IPS-20b (cell line): ENCODE measurements at regions not wholly inside any gene's neighbourhood (a gene's known extent, or its start where the extent isn't known, plus 50 kb on each side); places are given as distances from the start of the nearest gene placed in this dataset.
"Not testable (repeated sequence)": the region's sequence is repeated elsewhere in the genome, so short reads cannot be mapped to it uniquely, and the experiment has no call there.

Experiments
- H3K27ac ChIP-seq: one replicate; pipeline ENCODE4 v1.5.1; 2013; ENCODE audit warnings: low read length
- H3K27me3 ChIP-seq: 2 replicates; pipeline ENCODE4 v1.6.1; 2013; ENCODE audit warnings: mild to moderate bottlenecking, low read length, inconsistent platforms; ENCODE audit not compliant: insufficient read depth
- H3K36me3 ChIP-seq: 2 replicates; pipeline ENCODE4 v1.6.1; 2013; ENCODE audit warnings: low read depth, mild to moderate bottlenecking, inconsistent platforms, low read length, moderate library complexity; ENCODE audit not compliant: insufficient read depth
- H3K4me1 ChIP-seq: 2 replicates; pipeline ENCODE4 v1.6.1; 2013; ENCODE audit warnings: mild to moderate bottlenecking, control low read depth, inconsistent platforms, low read length, moderate library complexity; ENCODE audit not compliant: insufficient read depth
- H3K4me3 ChIP-seq: 2 replicates; pipeline ENCODE4 v1.5.1; 2013; ENCODE audit warnings: mild to moderate bottlenecking, low read length, inconsistent platforms
- H3K9ac ChIP-seq: 2 replicates; pipeline ENCODE4 v1.6.1; 2013; ENCODE audit warnings: low read depth, mild to moderate bottlenecking, inconsistent platforms, low read length, moderate library complexity
- H3K9me3 ChIP-seq: 2 replicates; pipeline ENCODE4 v1.6.1; 2013; ENCODE audit warnings: mild to moderate bottlenecking, low read depth, low read length, inconsistent platforms; ENCODE audit not compliant: insufficient read depth

DNA sequence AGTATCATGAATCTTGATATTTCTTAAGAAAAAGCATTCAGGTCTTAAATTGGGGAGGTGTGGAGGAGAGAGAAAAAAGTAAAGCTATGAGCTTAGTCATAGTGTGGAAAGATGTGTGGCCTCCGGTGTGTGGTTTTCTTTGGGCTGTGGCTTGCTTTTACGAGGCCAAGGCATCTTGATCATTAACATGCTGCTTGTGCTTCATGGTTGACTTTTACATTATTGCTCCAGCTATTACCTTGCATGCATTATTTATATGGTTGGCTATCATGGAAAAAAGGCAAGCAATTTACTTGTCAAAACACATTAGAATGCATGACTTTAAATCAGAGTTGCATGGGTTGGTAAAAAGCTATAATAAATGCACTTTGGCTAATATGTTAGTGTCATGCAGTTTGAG lies 300.7 kb upstream of the ADARB2 start:
- no peaks in the 10 kb centered on the region for H3K36me3 ChIP-seq
- H3K27ac ChIP-seq, result no peak overlapping the region
- no peaks in the 10 kb centered on the region for H3K4me1 ChIP-seq
- no peak overlapping the region for H3K9ac ChIP-seq
- no peak overlapping the region for H3K4me3 ChIP-seq
- H3K27me3 ChIP-seq, result no peaks in the 10 kb centered on the region
- 0 out of 2 replicates have a peak, but pooled peaks cover 3% of the 10 kb centered on the region for H3K9me3 ChIP-seq

DNA sequence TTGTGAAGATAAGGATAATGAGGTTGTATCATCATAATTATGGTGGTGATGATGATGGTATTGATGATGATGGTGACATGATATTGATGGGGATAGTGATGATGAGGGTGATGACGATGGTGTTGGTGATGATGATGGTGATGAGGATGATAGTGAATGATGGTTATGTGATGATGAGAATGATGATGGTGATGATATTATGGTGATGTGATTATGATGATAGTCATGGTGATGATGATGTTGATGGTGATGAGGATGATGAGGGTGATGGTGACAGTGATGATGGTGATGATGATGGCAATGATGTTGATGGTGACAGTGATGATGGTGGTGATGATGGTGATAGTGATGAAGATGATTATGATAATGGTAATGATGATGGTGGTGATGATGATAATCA lies 299.9 kb upstream of the ADARB2 start:
- H3K4me3 ChIP-seq, result no peak overlapping the region
- H3K27me3 ChIP-seq, result no peaks in the 10 kb centered on the region
- no peaks in the 10 kb centered on the region for H3K4me1 ChIP-seq
- no peaks in the 10 kb centered on the region for H3K36me3 ChIP-seq
- 0 out of 2 replicates have a peak, but pooled peaks cover 3% of the 10 kb centered on the region for H3K9me3 ChIP-seq
- no peak overlapping the region for H3K27ac ChIP-seq
- H3K9ac ChIP-seq, result no peak overlapping the region

DNA sequence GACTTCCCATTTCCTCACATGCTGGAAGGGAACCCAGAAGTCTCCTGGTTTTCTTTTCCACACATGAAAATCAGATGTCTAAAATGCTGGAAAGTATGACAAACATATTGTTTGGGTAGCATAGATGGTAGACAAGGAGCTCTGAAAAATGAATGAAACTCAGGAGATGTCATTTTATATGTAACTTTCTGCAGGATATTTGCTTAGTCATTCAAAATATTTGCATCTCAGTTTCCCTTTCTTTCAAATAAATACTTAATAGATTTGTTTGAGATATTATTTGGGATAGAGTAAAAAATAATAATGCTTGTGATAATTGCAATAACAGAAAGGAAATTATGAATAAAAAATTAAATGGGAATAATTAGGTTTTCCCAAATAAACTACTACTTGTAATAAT lies 298.9 kb upstream of the ADARB2 start:
- no peaks in the 10 kb centered on the region for H3K27me3 ChIP-seq
- H3K27ac ChIP-seq, result no peak overlapping the region
- no peak overlapping the region for H3K9ac ChIP-seq
- no peaks in the 10 kb centered on the region for H3K4me1 ChIP-seq
- H3K36me3 ChIP-seq, result no peaks in the 10 kb centered on the region
- H3K9me3 ChIP-seq, result 0 out of 2 replicates have a peak, but pooled peaks cover 3% of the 10 kb centered on the region
- no peak overlapping the region for H3K4me3 ChIP-seq

DNA sequence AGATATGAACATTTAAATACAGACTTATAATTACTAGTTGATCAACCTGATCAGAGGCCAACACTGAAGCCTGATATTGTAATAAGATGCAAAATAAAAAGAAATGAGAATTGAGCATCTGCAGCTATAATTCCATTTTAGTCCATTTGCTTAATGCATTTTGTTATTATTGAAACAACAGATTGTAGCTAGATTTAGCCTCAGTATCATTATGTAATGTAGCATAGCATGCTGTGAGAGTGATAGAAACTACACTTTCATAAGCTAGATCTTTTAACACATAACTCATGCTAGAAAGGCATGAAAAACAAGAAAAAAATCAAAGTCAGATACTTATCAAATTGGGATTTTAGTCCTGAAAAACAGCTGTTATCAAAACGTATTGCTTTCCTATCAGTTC lies 292.7 kb upstream of the ADARB2 start:
- Histone ChIP-seq H3K4me3 (no peak overlapping the region), H3K4me1 (no peaks in the 10 kb centered on the region), H3K27ac (no peak overlapping the region), H3K9ac (no peak overlapping the region), H3K27me3 (no peaks in the 10 kb centered on the region), H3K36me3 (no peaks in the 10 kb centered on the region), H3K9me3 (no peaks in the 10 kb centered on the region)

DNA sequence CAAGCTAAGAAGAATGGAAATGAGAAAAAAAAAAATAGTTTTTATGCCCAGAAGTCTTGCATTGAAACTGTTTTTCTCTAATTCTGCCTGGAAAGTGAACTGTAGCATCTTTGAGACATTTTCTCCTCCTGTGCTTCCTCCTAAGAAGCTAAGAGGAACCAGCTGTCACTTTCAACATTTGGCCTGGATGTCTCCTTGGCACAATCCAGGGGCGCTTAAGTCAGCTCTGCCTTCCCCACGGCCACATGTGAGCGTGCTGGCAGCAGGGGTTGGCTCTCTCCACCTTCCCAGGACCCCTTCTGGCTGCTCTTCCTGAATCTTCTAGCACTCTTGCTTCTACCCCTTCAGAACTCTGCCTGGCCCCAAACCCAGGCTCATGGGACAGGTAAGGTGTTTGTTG lies 289.6 kb upstream of the ADARB2 start:
- H3K27ac ChIP-seq, result no peak overlapping the region
- H3K9me3 ChIP-seq, result no peaks in the 10 kb centered on the region
- no peak overlapping the region for H3K9ac ChIP-seq
- H3K27me3 ChIP-seq, result no peaks in the 10 kb centered on the region
- H3K36me3 ChIP-seq, result no peaks in the 10 kb centered on the region
- no peak overlapping the region for H3K4me3 ChIP-seq
- H3K4me1 ChIP-seq, result no peaks in the 10 kb centered on the region

DNA sequence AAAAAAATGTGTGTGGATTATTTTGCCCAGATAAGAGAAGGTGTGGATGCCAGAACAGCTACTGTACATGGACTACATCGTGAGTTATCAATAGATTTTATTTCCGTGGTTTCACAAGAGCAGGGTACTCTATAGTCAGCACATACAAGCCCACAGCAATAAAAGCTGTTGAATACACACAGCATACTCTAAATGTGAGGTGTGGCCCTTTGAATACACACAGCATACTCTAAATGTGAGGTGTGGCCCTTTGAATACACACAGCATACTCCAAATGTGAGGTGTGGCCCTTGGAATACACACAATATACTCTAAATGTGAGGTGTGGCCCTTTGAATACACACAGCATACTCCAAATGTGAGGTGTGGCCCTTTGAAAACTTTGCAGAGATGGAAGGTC lies 287.4 kb upstream of the ADARB2 start:
- not testable (repeated sequence) for H3K4me3 ChIP-seq, H3K36me3 ChIP-seq, H3K9me3 ChIP-seq, H3K27me3 ChIP-seq, H3K9ac ChIP-seq, H3K4me1 ChIP-seq, H3K27ac ChIP-seq

DNA sequence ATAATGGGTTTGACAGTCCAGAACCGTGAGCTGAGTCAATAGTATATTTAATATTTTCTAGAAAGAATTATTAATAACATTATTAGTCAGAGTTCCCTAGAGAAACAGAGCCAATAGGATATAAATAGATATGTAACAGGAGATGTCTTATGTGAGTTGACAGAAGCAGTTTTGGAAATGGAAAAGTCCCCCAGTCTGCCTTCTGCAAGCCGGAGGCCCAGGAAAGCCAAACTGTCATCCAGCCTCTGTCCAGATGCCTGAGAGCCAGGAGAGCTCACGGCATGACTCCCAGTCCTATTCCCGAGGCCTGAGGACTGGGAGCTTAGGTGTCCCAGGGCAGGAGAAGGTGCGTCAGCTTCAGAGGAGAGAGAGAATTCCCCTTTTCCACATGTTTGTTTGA lies 286.4 kb upstream of the ADARB2 start:
- Histone ChIP-seq H3K9me3 (no peaks in the 10 kb centered on the region), H3K27ac (no peak overlapping the region)

DNA sequence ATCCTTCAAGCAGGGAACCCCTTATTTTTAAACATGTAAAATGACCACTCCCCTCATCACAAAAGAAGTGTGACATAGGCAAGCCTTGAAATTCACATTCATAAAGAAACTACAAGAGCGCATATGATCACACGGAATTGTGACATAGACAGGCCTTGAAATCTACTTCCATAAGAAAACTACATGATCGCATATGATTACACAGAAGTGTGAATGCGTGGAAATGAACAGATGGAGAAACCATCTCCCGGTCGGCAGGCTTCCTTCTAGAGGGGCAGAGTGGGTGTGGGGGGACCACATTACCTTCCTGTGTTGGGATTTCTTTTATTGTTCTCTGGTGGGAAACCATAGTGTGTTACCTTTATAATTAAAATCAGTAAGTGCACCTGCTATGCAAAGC lies 285.1 kb upstream of the ADARB2 start:
- Histone ChIP-seq H3K9me3 (no peaks in the 10 kb centered on the region), H3K27me3 (no peaks in the 10 kb centered on the region), H3K27ac (no peak overlapping the region), H3K4me1 (no peaks in the 10 kb centered on the region), H3K9ac (no peak overlapping the region), H3K4me3 (no peak overlapping the region), H3K36me3 (no peaks in the 10 kb centered on the region)

More for the DNA sequence above, 286.4 kb upstream of the ADARB2 start:
- Histone ChIP-seq H3K4me3 (no peak overlapping the region), H3K4me1 (no peaks in the 10 kb centered on the region), H3K9ac (no peak overlapping the region), H3K36me3 (no peaks in the 10 kb centered on the region), H3K27me3 (no peaks in the 10 kb centered on the region)

DNA sequence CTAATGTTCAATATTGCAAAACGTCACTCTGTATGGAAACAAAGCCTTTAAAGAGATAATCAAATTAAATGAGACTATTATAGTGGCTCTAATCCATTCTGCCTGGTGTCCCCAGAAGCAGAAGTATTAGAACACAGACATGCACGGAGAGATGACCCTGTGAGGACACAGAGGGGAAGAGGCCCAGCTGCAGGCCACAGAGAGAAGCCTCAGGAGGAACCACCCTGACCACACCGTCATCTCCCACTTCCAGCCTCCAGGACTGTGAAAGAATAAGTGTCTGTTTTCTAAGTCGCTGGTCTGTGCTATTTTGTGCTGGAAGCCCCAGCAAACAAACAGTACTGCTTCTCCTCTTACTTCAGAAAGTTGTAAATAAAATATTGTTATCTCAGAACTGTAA lies 283.5 kb upstream of the ADARB2 start:
- no peak overlapping the region for H3K27ac ChIP-seq
- no peaks in the 10 kb centered on the region for H3K27me3 ChIP-seq
- H3K9ac ChIP-seq, result no peak overlapping the region
- H3K36me3 ChIP-seq, result no peaks in the 10 kb centered on the region
- no peak overlapping the region for H3K4me3 ChIP-seq
- H3K4me1 ChIP-seq, result no peaks in the 10 kb centered on the region
- H3K9me3 ChIP-seq, result no peaks in the 10 kb centered on the region

DNA sequence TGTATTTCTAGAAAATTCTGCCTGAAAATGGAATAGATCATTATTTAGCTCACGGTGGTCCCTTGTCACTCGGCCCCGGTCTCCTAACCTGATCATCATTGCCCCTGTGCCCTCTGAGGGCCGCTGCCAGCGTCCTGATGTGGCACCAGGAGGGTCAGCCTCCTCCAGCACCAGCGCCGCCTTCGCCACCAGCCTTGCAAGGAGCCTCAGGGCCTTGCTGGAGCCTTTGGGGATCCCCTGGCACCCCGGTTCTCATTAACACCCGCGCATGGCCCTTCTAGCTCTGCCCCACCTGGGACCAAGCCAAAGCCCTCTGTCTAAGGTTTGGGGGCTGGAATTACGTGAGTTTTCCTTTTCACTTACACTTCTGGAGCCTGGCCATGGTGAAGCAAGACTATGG lies 282.5 kb upstream of the ADARB2 start:
- H3K27ac ChIP-seq, result no peak overlapping the region
- no peak overlapping the region for H3K9ac ChIP-seq
- H3K4me1 ChIP-seq, result no peaks in the 10 kb centered on the region
- no peaks in the 10 kb centered on the region for H3K27me3 ChIP-seq
- no peak overlapping the region for H3K4me3 ChIP-seq
- no peaks in the 10 kb centered on the region for H3K36me3 ChIP-seq
- H3K9me3 ChIP-seq, result no peaks in the 10 kb centered on the region

DNA sequence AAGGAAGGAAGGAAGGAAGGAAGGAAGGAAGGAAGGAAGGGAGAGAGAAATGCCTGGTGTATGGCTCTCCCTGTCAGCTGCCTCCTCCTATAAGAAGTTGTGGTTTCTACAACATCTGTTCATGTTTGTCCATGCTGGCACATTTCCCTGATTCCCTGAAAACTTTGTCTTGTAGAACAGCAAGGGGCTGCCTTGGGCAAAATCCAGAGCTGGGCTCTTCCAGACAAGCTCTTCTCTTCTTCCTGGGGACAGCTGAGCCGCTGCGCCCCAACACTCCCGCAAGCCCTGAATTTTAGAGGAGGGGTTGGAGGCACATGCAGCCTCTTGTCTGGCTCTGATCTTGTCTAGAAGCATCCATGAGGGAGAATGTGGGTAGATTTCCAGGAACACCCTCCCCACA lies 282.0 kb upstream of the ADARB2 start:
- Histone ChIP-seq H3K4me1 (no peaks in the 10 kb centered on the region), H3K27ac (no peak overlapping the region), H3K4me3 (no peak overlapping the region), H3K9me3 (no peaks in the 10 kb centered on the region), H3K27me3 (no peaks in the 10 kb centered on the region), H3K9ac (no peak overlapping the region), H3K36me3 (no peaks in the 10 kb centered on the region)

DNA sequence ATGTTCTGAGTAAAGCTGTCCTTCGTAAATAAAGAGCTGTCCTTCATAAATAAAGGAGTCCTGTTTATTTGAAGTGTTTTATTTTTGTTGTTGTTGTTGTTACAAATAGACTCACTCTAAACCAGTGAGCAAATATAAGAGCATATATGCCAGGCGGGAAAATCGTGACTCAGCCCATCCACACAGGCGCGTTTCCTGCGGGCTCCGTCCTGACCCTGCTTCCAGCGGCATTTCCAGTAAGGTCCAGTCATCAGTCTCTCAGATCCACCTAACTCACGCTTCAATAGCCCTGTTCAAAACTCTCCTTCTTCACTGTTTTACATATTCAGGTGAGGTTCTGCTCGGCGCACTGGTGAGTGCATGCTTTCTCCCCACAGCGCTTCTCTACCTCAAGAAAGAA lies 277.2 kb upstream of the ADARB2 start:
- no peaks in the 10 kb centered on the region for H3K9me3 ChIP-seq
- no peak overlapping the region for H3K9ac ChIP-seq
- H3K36me3 ChIP-seq, result no peaks in the 10 kb centered on the region
- H3K27me3 ChIP-seq, result no peaks in the 10 kb centered on the region
- H3K4me3 ChIP-seq, result no peak overlapping the region
- no peaks in the 10 kb centered on the region for H3K4me1 ChIP-seq
- no peak overlapping the region for H3K27ac ChIP-seq

DNA sequence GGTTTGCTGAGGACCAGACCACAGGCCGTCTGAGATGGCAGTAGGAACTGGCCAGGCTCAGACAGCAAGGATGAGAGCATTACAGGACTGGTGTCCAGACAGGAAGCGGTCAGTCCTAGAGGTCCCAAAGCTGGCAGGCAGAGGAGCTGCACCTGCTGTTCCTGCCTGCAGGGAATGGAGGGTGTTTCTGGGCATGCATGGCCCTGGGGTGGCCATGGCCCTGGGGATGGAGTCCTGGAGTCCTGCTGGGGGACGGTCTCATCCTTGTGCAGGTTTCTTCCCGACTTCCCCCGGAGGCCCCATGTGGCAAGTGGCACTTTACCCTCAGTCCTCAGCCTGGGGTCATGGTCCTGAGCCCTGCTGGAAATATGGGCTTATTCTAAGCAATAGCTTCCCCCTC lies 274.9 kb upstream of the ADARB2 start:
- Histone ChIP-seq H3K27ac (no peak overlapping the region), H3K9ac (no peak overlapping the region), H3K27me3 (no peaks in the 10 kb centered on the region), H3K9me3 (no peaks in the 10 kb centered on the region), H3K4me3 (no peak overlapping the region), H3K36me3 (no peaks in the 10 kb centered on the region), H3K4me1 (no peaks in the 10 kb centered on the region)
